ENCODE measurements at regions not wholly inside any gene's neighbourhood (a gene's known extent, or its start where the extent isn't known, plus 50 kb on each side); places are given as distances from the start of the nearest gene placed in this dataset.

GRCh38 chr2:104768694-104769093 is 85.2 kb upstream of the POU3F3 start:
- intact Hi-C loops (cut with micrococcal nuclease), result no loop called here
- no peak for DNase-seq (ENCODE audit: low spot score)
- no peak overlapping the region for H3K4me3 Mint-ChIP-seq
- H3K9me3 Mint-ChIP-seq, result no peaks in the 10 kb centered on the region
- H3K27ac Mint-ChIP-seq, result no peak overlapping the region
- H3K27me3 Mint-ChIP-seq (ENCODE audit: insufficient read depth), result no peaks in the 10 kb centered on the region
- H3K4me1 Mint-ChIP-seq (ENCODE audit: low read depth), result no peaks in the 10 kb centered on the region
- no peaks in the 10 kb centered on the region for H3K36me3 Mint-ChIP-seq (ENCODE audit: low read depth)

DNA sequence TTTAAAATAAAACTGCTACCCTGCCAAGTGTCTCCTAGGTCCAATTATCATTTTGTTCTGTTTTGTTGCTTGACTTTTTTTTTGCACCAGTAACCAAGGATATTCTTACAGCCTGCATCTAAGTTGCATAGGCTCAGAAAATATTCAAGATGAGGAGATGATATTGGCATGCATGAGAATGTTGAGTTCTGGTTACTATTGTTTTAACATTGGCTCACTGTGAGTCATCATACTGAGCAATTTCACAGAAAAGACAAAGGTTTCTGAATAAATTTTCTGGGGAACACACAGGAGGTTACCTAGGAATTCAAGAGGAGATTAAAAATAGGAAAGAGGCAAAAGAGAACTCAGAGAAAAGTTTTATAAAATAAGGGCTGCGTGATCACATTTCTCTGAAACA is 84.8 kb upstream of the POU3F3 start:
- H3K4me3 Mint-ChIP-seq, result no peak overlapping the region
- intact Hi-C loops (cut with micrococcal nuclease), result no loop called here
- no peak for DNase-seq (ENCODE audit: low spot score)
- no peaks in the 10 kb centered on the region for H3K4me1 Mint-ChIP-seq (ENCODE audit: low read depth)
- no peak overlapping the region for H3K27ac Mint-ChIP-seq
- no peaks in the 10 kb centered on the region for H3K27me3 Mint-ChIP-seq (ENCODE audit: insufficient read depth)
- H3K9me3 Mint-ChIP-seq, result no peaks in the 10 kb centered on the region
- no peaks in the 10 kb centered on the region for H3K36me3 Mint-ChIP-seq (ENCODE audit: low read depth)

GRCh38 chr2:104772996-104773395 is 80.9 kb upstream of the POU3F3 start:
- Mint-ChIP-seq H3K9me3 (no peaks in the 10 kb centered on the region), H3K36me3 (ENCODE audit: low read depth) (no peaks in the 10 kb centered on the region), H3K27ac (no peak overlapping the region), H3K27me3 (ENCODE audit: insufficient read depth) (peaks cover 2% of the 10 kb centered on the region), H3K4me1 (ENCODE audit: low read depth) (no peaks in the 10 kb centered on the region), H3K4me3 (no peak overlapping the region)
- intact Hi-C loops (cut with micrococcal nuclease), result no loop called here
- no peak for DNase-seq (ENCODE audit: low spot score)

DNA sequence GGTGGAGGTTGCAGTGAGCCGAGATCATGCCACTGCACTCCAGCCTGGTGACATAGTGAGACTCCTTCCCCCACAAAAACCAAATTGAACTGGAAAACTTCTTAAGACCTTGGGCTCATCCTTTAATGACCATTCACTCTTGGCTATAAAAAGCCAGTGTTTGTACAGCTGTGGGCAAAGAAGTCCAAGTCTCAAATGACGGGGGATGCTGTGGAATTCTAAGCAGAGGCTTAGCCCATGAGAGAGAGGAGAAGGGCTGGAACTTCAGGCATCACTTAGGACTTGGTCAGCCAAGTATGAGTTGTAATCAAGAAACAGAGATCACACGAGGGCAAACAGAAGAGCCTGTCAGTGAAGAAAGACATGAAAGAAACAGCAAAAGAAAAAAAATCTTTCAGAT is 79.3 kb upstream of the POU3F3 start:
- Mint-ChIP-seq H3K27me3 (ENCODE audit: insufficient read depth) (peaks cover 2% of the 10 kb centered on the region), H3K9me3 (no peaks in the 10 kb centered on the region), H3K4me3 (no peak overlapping the region), H3K27ac (no peak overlapping the region), H3K36me3 (ENCODE audit: low read depth) (no peaks in the 10 kb centered on the region), H3K4me1 (ENCODE audit: low read depth) (no peaks in the 10 kb centered on the region)
- no peak for DNase-seq (ENCODE audit: low spot score)
- intact Hi-C loops (cut with micrococcal nuclease), result no loop called here

- H3K4me3 Mint-ChIP-seq, result no peak overlapping the region
- no peaks in the 10 kb centered on the region for H3K4me1 Mint-ChIP-seq (ENCODE audit: low read depth)
- no peak for DNase-seq (ENCODE audit: low spot score)
- intact Hi-C loops (cut with micrococcal nuclease), result no loop called here
- H3K27me3 Mint-ChIP-seq (ENCODE audit: insufficient read depth), result peaks cover 2% of the 10 kb centered on the region
- no peaks in the 10 kb centered on the region for H3K36me3 Mint-ChIP-seq (ENCODE audit: low read depth)
- H3K27ac Mint-ChIP-seq, result no peak overlapping the region
- no peaks in the 10 kb centered on the region for H3K9me3 Mint-ChIP-seq
These were observed 76.2 kb upstream of the POU3F3 start for GRCh38 chr2:104777721-104778120.

DNA sequence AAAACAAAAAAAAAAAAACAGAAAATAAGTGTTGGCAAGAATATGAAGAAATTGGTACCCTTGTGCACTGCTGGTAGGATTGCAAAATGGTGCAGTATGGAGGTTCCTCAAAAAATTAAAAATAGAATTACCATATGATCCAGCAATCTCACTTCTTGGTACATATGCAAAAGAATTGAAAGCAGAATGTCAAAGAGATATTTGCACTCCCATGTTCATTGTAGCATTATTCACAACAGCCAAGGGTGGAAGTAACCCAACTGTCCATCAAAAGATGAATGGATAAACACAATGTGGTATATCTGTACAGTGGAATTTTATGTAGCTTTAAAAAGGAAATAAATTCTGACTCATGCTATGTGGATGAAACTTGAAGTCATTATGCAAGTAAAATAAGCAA is 72.8 kb upstream of the POU3F3 start:
- Mint-ChIP-seq H3K4me1 (ENCODE audit: low read depth) (no peaks in the 10 kb centered on the region), H3K27ac (no peak overlapping the region), H3K9me3 (no peaks in the 10 kb centered on the region), H3K4me3 (no peak overlapping the region), H3K36me3 (ENCODE audit: low read depth) (no peaks in the 10 kb centered on the region), H3K27me3 (ENCODE audit: insufficient read depth) (peaks cover 2% of the 10 kb centered on the region)
- intact Hi-C loops (cut with micrococcal nuclease), result no loop called here
- no peak for DNase-seq (ENCODE audit: low spot score)

DNA sequence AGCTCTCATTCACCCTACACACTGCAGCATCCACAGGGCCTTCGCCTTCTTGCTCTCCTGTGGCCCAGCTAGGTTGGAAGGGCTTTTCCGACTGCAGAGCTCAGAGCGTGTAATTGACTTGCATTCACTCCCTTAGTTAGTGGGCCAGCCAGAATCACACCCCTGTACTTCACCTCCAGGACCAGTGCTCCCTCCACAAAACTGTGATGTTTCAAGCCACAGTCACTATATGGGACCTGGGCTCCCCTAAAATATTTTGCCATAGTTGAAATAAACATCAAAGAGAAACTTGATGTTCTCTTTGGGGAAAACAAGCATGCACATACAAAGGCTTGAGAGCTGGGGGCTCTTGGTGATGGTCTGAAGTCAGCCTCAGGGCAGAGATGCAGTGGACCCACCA is 69.7 kb upstream of the POU3F3 start:
- DNase-seq (ENCODE audit: low spot score), result no peak
- Mint-ChIP-seq H3K9me3 (no peaks in the 10 kb centered on the region), H3K27me3 (ENCODE audit: insufficient read depth) (no peaks in the 10 kb centered on the region), H3K4me3 (no peak overlapping the region), H3K4me1 (ENCODE audit: low read depth) (no peaks in the 10 kb centered on the region), H3K27ac (no peak overlapping the region), H3K36me3 (ENCODE audit: low read depth) (no peaks in the 10 kb centered on the region)
- intact Hi-C loops (cut with micrococcal nuclease), result no loop called here

DNA sequence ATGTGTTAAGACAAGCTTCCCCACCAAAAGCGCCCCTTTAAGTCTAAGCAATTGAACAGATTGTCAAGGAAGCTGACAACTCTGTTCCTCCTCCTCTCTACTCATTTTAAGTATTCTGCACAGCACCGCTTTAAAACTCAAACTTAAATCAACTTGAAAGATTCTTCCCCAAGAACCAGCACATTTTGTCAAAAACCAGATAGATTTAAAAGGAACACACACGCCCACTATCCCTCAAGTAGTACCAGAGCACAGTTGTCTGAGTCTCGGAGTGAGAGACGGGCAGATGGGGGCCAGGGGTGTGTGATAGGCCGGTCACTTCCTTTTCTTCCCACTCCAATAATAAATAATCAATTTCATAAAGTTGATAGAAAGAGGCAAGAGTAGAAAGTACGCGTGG is 67.7 kb upstream of the POU3F3 start:
- intact Hi-C loops (cut with micrococcal nuclease), result no loop called here
- H3K36me3 Mint-ChIP-seq (ENCODE audit: low read depth), result no peaks in the 10 kb centered on the region
- DNase-seq (ENCODE audit: low spot score), result no peak
- H3K27me3 Mint-ChIP-seq (ENCODE audit: insufficient read depth), result no peaks in the 10 kb centered on the region
- no peaks in the 10 kb centered on the region for H3K9me3 Mint-ChIP-seq
- H3K4me1 Mint-ChIP-seq (ENCODE audit: low read depth), result no peaks in the 10 kb centered on the region
- no peak overlapping the region for H3K4me3 Mint-ChIP-seq
- no peak overlapping the region for H3K27ac Mint-ChIP-seq

GRCh38 chr2:104786821-104787220 is 67.1 kb upstream of the POU3F3 start:
- no peaks in the 10 kb centered on the region for H3K36me3 Mint-ChIP-seq (ENCODE audit: low read depth)
- intact Hi-C loops (cut with micrococcal nuclease), result no loop called here
- DNase-seq (ENCODE audit: low spot score), result no peak
- no peaks in the 10 kb centered on the region for H3K27me3 Mint-ChIP-seq (ENCODE audit: insufficient read depth)
- no peaks in the 10 kb centered on the region for H3K4me1 Mint-ChIP-seq (ENCODE audit: low read depth)
- H3K27ac Mint-ChIP-seq, result no peak overlapping the region
- no peak overlapping the region for H3K4me3 Mint-ChIP-seq
- H3K9me3 Mint-ChIP-seq, result no peaks in the 10 kb centered on the region

DNA sequence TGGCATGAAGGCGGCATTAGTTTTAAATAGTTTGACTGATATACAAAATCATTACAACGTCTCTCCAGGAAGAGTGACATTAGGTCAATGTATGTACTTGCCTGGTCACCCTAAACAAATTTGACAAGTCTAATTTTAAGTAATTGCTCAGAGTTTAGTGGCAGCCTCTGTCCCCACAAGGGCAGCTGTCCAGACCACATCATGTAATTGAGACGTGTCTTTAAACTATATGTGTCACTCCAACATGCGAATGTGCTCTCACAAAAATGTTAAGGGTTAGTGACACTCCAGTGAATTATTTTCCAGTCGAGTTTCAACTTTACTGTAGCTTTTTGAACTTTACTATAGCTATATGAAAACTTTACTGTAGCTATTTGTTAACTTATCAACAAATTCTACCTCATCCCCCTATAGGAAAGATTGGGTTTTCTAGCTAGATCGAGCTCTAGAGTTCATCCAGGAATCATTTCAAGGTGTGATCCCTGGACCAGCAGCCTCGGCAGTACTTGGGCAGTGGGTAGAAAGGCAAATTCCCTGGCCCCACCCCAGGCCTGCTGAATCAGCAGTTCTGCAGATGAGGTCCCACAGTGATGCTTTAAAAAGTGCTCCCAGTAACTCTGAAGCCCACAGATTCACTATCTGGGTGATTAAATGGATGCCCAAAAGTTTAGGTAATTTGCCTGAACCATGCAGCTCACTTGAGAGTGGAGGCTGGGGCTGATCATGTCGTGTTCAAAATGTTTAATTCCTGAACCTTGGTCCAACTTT is 66.4 kb upstream of the POU3F3 start:
- Mint-ChIP-seq H3K9me3 (no peaks in the 10 kb centered on the region), H3K36me3 (ENCODE audit: low read depth) (no peaks in the 10 kb centered on the region), H3K27ac (no peak overlapping the region), H3K27me3 (ENCODE audit: insufficient read depth) (no peaks in the 10 kb centered on the region), H3K4me3 (no peak overlapping the region), H3K4me1 (ENCODE audit: low read depth) (no peaks in the 10 kb centered on the region)
- intact Hi-C loops (cut with micrococcal nuclease), result no loop called here
- DNase-seq (ENCODE audit: low spot score), result no peak

DNA sequence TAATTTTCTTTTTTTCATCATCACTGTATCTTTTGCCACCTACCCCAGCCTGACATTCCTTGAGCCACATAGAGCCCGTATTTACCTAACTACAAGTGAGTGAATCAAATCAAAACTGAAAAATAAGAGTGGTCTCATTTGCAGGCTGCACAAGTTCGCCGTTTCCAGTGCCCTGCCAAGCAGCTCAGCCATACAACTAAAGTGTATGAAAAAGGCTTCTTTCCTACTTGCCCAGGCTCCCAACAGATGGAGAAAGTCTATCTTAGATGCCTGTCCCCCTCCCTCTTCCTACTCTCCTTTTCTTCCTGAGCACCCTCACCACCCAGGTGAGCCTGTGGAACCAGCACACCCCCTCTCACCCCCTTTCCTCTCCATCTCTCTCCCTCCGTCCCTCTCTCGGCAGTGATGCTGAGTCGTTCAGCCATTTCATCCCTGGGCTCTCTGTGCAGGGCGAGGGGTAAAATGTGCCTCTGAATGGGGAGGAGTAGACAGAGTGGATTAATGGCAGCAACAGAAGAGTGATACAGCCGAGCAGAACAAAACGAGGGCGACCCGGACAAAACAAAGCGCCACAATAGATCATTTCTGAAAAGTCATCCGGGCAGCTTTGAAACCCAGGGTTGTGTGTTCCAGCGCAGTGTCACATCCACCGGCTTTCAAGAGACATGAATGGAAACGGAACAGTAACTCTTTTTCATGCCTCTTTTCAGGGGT is 65.0 kb upstream of the POU3F3 start:
- Mint-ChIP-seq H3K9me3 (no peaks in the 10 kb centered on the region), H3K27ac (no peak overlapping the region), H3K4me3 (no peak overlapping the region), H3K36me3 (ENCODE audit: low read depth) (no peaks in the 10 kb centered on the region), H3K27me3 (ENCODE audit: insufficient read depth) (no peaks in the 10 kb centered on the region), H3K4me1 (ENCODE audit: low read depth) (no peaks in the 10 kb centered on the region)
- no peak for DNase-seq (ENCODE audit: low spot score)
- intact Hi-C loops (cut with micrococcal nuclease), result no loop called here

DNA sequence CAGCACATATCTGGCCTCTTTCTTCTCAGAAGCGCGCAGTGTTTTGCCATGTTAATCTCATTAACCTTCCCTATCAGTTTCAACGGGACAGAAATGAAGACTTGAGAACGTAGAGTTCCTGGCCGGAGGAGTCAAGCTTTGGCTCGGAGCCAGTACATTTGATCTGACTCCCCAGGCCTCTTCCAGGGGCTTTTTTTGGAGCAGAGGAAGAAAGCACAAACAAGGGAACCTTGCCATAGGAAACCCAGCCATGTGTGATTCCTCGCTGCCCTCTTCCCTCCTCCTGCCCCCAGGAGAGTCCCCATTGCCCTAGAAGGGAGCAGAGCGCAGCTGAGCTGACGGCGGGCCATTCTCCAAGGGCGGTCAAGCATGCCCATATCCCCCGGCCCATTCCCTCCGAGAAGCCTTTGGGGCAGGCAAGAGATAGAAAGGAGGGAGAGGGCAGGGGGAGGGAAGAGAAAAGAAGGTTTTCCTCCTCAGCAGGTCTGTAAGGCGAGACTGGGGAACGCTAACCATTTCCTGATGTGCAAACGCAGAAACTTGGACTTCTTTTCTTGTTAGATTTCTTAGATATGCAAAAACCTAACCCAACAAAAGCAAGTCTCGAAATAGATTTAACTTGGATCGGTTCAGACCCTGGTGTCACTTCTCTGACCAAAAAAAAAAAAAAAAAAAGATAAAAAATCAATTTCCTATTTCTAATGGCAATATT is 63.7 kb upstream of the POU3F3 start:
- Mint-ChIP-seq H3K9me3 (no peaks in the 10 kb centered on the region), H3K4me3 (no peak overlapping the region), H3K4me1 (ENCODE audit: low read depth) (no peaks in the 10 kb centered on the region), H3K36me3 (ENCODE audit: low read depth) (no peaks in the 10 kb centered on the region), H3K27ac (no peak overlapping the region), H3K27me3 (ENCODE audit: insufficient read depth) (no peaks in the 10 kb centered on the region)
- no peak for DNase-seq (ENCODE audit: low spot score)
- intact Hi-C loops (cut with micrococcal nuclease), result no loop called here

- Mint-ChIP-seq H3K27me3 (ENCODE audit: insufficient read depth) (no peaks in the 10 kb centered on the region), H3K36me3 (ENCODE audit: low read depth) (no peaks in the 10 kb centered on the region), H3K4me1 (ENCODE audit: low read depth) (no peaks in the 10 kb centered on the region), H3K9me3 (no peaks in the 10 kb centered on the region), H3K4me3 (no peak overlapping the region), H3K27ac (no peak overlapping the region)
- intact Hi-C loops (cut with micrococcal nuclease), result no loop called here
- DNase-seq (ENCODE audit: low spot score), result no peak
These were observed 62.9 kb upstream of the POU3F3 start for GRCh38 chr2:104790901-104791495.

Measured in activated T-helper 1 cell treated with anti-CD3 and anti-CD28 coated beads, Interleukin-12 subunit alpha, Interleukin-12 subunit beta, Interleukin-2, Interleukin-4 antibody, amounts not matched to agents 30 ng/mL and 10 ng/mL and 1 ng/mL, durations not matched to agents 14 hours and 24 hours and 36 hours (primary cell).